ENCODE measurements at regions not wholly inside any gene's neighbourhood (a gene's known extent, or its start where the extent isn't known, plus 50 kb on each side); places are given as distances from the start of the nearest gene placed in this dataset.
"Not testable (repeated sequence)": the region's sequence is repeated elsewhere in the genome, so short reads cannot be mapped to it uniquely, and the experiment has no call there.

- H3K4me1 Mint-ChIP-seq = no peaks in the 10 kb centered on the region
- H3K27me3 Mint-ChIP-seq = peaks cover 7% of the 10 kb centered on the region
Observed at GRCh38 chr1:5733596-5733995, 258.6 kb downstream of the NPHP4 start.

GRCh38 chr1:5731110-5731423, 261.2 kb downstream of the NPHP4 start:
- Mint-ChIP-seq H3K36me3 (no peaks in the 10 kb centered on the region), H3K27me3 (peaks cover 5% of the 10 kb centered on the region), H3K4me1 (no peaks in the 10 kb centered on the region), H3K9me3 (no peaks in the 10 kb centered on the region), H3K27ac (no peak overlapping the region), H3K4me3 (no peak overlapping the region)

More at GRCh38 chr1:5733596-5733995, 258.6 kb downstream of the NPHP4 start:
- H3K36me3 Mint-ChIP-seq = no peaks in the 10 kb centered on the region
- H3K9me3 Mint-ChIP-seq = no peaks in the 10 kb centered on the region
- H3K4me3 Mint-ChIP-seq = no peak overlapping the region
- no peak overlapping the region for H3K27ac Mint-ChIP-seq

GRCh38 chr1:5730272-5731109, 261.7 kb downstream of the NPHP4 start:
- Mint-ChIP-seq H3K27ac (no peak overlapping the region), H3K36me3 (no peaks in the 10 kb centered on the region), H3K4me3 (no peak overlapping the region), H3K9me3 (no peaks in the 10 kb centered on the region), H3K27me3 (peaks cover 5% of the 10 kb centered on the region), H3K4me1 (no peaks in the 10 kb centered on the region)

- Mint-ChIP-seq H3K9me3 (no peaks in the 10 kb centered on the region), H3K4me1 (no peaks in the 10 kb centered on the region), H3K27me3 (peaks cover 3% of the 10 kb centered on the region), H3K27ac (no peak overlapping the region), H3K4me3 (no peak overlapping the region), H3K36me3 (no peaks in the 10 kb centered on the region)
Observed at GRCh38 chr1:5729636-5730145, 262.5 kb downstream of the NPHP4 start.

GRCh38 chr1:5728663-5729355, 263.4 kb downstream of the NPHP4 start:
- Mint-ChIP-seq H3K4me3 (no peak overlapping the region), H3K27me3 (peaks cover 1% of the 10 kb centered on the region), H3K27ac (no peak overlapping the region), H3K9me3 (no peaks in the 10 kb centered on the region), H3K4me1 (no peaks in the 10 kb centered on the region), H3K36me3 (no peaks in the 10 kb centered on the region)

GRCh38 chr1:5727871-5728643, 264.2 kb downstream of the NPHP4 start:
- H3K4me1 Mint-ChIP-seq = no peaks in the 10 kb centered on the region

GRCh38 chr1:5727191-5727590, 265.0 kb downstream of the NPHP4 start:
- no peak overlapping the region for H3K27ac Mint-ChIP-seq
- H3K27me3 Mint-ChIP-seq = peaks cover 1% of the 10 kb centered on the region
- no peaks in the 10 kb centered on the region for H3K9me3 Mint-ChIP-seq
- no peak overlapping the region for H3K4me3 Mint-ChIP-seq
- H3K36me3 Mint-ChIP-seq = no peaks in the 10 kb centered on the region
- H3K4me1 Mint-ChIP-seq = no peaks in the 10 kb centered on the region

More at GRCh38 chr1:5727871-5728643, 264.2 kb downstream of the NPHP4 start:
- no peaks in the 10 kb centered on the region for H3K9me3 Mint-ChIP-seq
- H3K4me3 Mint-ChIP-seq = no peak overlapping the region
- H3K27me3 Mint-ChIP-seq = peaks cover 1% of the 10 kb centered on the region
- no peaks in the 10 kb centered on the region for H3K36me3 Mint-ChIP-seq
- no peak overlapping the region for H3K27ac Mint-ChIP-seq

- H3K36me3 Mint-ChIP-seq, H3K9me3 Mint-ChIP-seq, H3K4me3 Mint-ChIP-seq, H3K4me1 Mint-ChIP-seq, H3K27me3 Mint-ChIP-seq, H3K27ac Mint-ChIP-seq: not testable (repeated sequence)
Observed at GRCh38 chr1:5726586-5727184, 265.5 kb downstream of the NPHP4 start.

- H3K27me3 Mint-ChIP-seq = peaks cover 1% of the 10 kb centered on the region
- H3K36me3 Mint-ChIP-seq = no peaks in the 10 kb centered on the region
- H3K4me3 Mint-ChIP-seq = no peak overlapping the region
- no peaks in the 10 kb centered on the region for H3K4me1 Mint-ChIP-seq
- H3K9me3 Mint-ChIP-seq = no peaks in the 10 kb centered on the region
- no peak overlapping the region for H3K27ac Mint-ChIP-seq
Observed at GRCh38 chr1:5725855-5726585, 266.2 kb downstream of the NPHP4 start.

- peaks cover 1% of the 10 kb centered on the region for H3K27me3 Mint-ChIP-seq
Observed at GRCh38 chr1:5725406-5725805, 266.8 kb downstream of the NPHP4 start.

GRCh38 chr1:5724847-5725246, 267.4 kb downstream of the NPHP4 start:
- no peak overlapping the region for H3K4me3 Mint-ChIP-seq
- H3K27ac Mint-ChIP-seq = no peak overlapping the region
- peaks cover 1% of the 10 kb centered on the region for H3K27me3 Mint-ChIP-seq

More at GRCh38 chr1:5725406-5725805, 266.8 kb downstream of the NPHP4 start:
- no peaks in the 10 kb centered on the region for H3K9me3 Mint-ChIP-seq
- H3K4me3 Mint-ChIP-seq = no peak overlapping the region
- H3K27ac Mint-ChIP-seq = no peak overlapping the region
- no peaks in the 10 kb centered on the region for H3K4me1 Mint-ChIP-seq
- H3K36me3 Mint-ChIP-seq = no peaks in the 10 kb centered on the region

GRCh38 chr1:5722635-5723164, 269.5 kb downstream of the NPHP4 start:
- Mint-ChIP-seq H3K36me3 (no peaks in the 10 kb centered on the region), H3K27me3 (peaks cover 4% of the 10 kb centered on the region), H3K27ac (no peak overlapping the region), H3K4me1 (no peaks in the 10 kb centered on the region), H3K4me3 (no peak overlapping the region), H3K9me3 (no peaks in the 10 kb centered on the region)

More at GRCh38 chr1:5724847-5725246, 267.4 kb downstream of the NPHP4 start:
- Mint-ChIP-seq H3K36me3 (no peaks in the 10 kb centered on the region), H3K9me3 (no peaks in the 10 kb centered on the region), H3K4me1 (no peaks in the 10 kb centered on the region)

GRCh38 chr1:5721634-5722215, 270.5 kb downstream of the NPHP4 start:
- no peak overlapping the region for H3K4me3 Mint-ChIP-seq
- H3K9me3 Mint-ChIP-seq = no peaks in the 10 kb centered on the region
- no peaks in the 10 kb centered on the region for H3K36me3 Mint-ChIP-seq
- H3K27ac Mint-ChIP-seq = no peak overlapping the region
- H3K4me1 Mint-ChIP-seq = no peaks in the 10 kb centered on the region
- peaks cover 6% of the 10 kb centered on the region for H3K27me3 Mint-ChIP-seq

- H3K9me3 Mint-ChIP-seq = no peaks in the 10 kb centered on the region
- H3K4me3 Mint-ChIP-seq = no peak overlapping the region
- H3K27ac Mint-ChIP-seq = no peak overlapping the region
- H3K4me1 Mint-ChIP-seq = no peaks in the 10 kb centered on the region
- H3K36me3 Mint-ChIP-seq = no peaks in the 10 kb centered on the region
- peaks cover 6% of the 10 kb centered on the region for H3K27me3 Mint-ChIP-seq
Observed at GRCh38 chr1:5720936-5721335, 271.3 kb downstream of the NPHP4 start.

Measured in activated naive CD4-positive, alpha-beta T cell treated with anti-CD3 and anti-CD28 coated beads, Interleukin-2, amount 50 U/mL, for 24 hours (primary cell).